PFSK-1 (cell line): ENCODE measurements at regions not wholly inside any gene's neighbourhood (a gene's known extent, or its start where the extent isn't known, plus 50 kb on each side); places are given as distances from the start of the nearest gene placed in this dataset.

Source experiments
- FOXP2 ChIP-seq: optimal IDR thresholded peaks from 2 replicates; pipeline ENCODE3; 2011; ENCODE audit warnings: borderline replicate concordance, control low read depth, inconsistent platforms; ENCODE audit not compliant: insufficient read depth; ENCODE audit errors: extremely low read length, extremely low read depth
- POLR2AphosphoS5 ChIP-seq: IDR thresholded peaks from 2 replicates; pipeline ENCODE4 v1.6.1; 2012; ENCODE audit warnings: low read depth, mild to moderate bottlenecking, control low read depth, low read length, moderate library complexity
- SIN3A ChIP-seq: IDR thresholded peaks from 2 replicates; pipeline ENCODE4 v1.6.1; 2012; ENCODE audit warnings: mild to moderate bottlenecking, low read length, moderate library complexity, borderline replicate concordance; ENCODE audit not compliant: insufficient read depth
- TAF1 ChIP-seq: IDR thresholded peaks from 2 replicates; pipeline ENCODE4 v1.6.1; 2012; ENCODE audit warnings: low read length, control low read depth, borderline replicate concordance; ENCODE audit not compliant: insufficient read depth
- TF ChIP-seq, protein P1 (sequence below), 2 experiments: IDR thresholded peaks; 2 replicates each; pipeline versions ENCODE4 v1.6.1 to v1.8.0; 2011 to 2012; ENCODE audit warnings: low read depth in 2 of 2, low read length in 2 of 2, control low read depth in 1 of 2, inconsistent platforms in 1 of 2, mild to moderate bottlenecking in 1 of 2, moderate library complexity in 1 of 2; ENCODE audit not compliant: insufficient read depth in 1 of 2

GRCh38 chr15:61681038-61681418, 379.2 kb downstream of the VPS13C start:
- TF ChIP-seq SIN3A (no peak), POLR2AphosphoS5 (no peak), TAF1 (no peak), FOXP2 (no peak)
- TF ChIP-seq, protein P1, sequence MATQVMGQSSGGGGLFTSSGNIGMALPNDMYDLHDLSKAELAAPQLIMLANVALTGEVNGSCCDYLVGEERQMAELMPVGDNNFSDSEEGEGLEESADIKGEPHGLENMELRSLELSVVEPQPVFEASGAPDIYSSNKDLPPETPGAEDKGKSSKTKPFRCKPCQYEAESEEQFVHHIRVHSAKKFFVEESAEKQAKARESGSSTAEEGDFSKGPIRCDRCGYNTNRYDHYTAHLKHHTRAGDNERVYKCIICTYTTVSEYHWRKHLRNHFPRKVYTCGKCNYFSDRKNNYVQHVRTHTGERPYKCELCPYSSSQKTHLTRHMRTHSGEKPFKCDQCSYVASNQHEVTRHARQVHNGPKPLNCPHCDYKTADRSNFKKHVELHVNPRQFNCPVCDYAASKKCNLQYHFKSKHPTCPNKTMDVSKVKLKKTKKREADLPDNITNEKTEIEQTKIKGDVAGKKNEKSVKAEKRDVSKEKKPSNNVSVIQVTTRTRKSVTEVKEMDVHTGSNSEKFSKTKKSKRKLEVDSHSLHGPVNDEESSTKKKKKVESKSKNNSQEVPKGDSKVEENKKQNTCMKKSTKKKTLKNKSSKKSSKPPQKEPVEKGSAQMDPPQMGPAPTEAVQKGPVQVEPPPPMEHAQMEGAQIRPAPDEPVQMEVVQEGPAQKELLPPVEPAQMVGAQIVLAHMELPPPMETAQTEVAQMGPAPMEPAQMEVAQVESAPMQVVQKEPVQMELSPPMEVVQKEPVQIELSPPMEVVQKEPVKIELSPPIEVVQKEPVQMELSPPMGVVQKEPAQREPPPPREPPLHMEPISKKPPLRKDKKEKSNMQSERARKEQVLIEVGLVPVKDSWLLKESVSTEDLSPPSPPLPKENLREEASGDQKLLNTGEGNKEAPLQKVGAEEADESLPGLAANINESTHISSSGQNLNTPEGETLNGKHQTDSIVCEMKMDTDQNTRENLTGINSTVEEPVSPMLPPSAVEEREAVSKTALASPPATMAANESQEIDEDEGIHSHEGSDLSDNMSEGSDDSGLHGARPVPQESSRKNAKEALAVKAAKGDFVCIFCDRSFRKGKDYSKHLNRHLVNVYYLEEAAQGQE (IDR thresholded peaks at IDR 0.05; ENCODE audit: insufficient read depth in 1 of 2, low read depth in 2 of 2, low read length in 2 of 2): no peak
